NCI-H526 treated with DMSO at 0.1 percent for 48 hours (cell line): ENCODE measurements at regions not wholly inside any gene's neighbourhood (a gene's known extent, or its start where the extent isn't known, plus 50 kb on each side); places are given as distances from the start of the nearest gene placed in this dataset.
"Not testable (repeated sequence)": the region's sequence is repeated elsewhere in the genome, so short reads cannot be mapped to it uniquely, and the experiment has no call there.

Experiments used
- DNase-seq: peaks from one replicate; lab custom pipeline; 2025; lab: John Stamatoyannopoulos, UW

DNA sequence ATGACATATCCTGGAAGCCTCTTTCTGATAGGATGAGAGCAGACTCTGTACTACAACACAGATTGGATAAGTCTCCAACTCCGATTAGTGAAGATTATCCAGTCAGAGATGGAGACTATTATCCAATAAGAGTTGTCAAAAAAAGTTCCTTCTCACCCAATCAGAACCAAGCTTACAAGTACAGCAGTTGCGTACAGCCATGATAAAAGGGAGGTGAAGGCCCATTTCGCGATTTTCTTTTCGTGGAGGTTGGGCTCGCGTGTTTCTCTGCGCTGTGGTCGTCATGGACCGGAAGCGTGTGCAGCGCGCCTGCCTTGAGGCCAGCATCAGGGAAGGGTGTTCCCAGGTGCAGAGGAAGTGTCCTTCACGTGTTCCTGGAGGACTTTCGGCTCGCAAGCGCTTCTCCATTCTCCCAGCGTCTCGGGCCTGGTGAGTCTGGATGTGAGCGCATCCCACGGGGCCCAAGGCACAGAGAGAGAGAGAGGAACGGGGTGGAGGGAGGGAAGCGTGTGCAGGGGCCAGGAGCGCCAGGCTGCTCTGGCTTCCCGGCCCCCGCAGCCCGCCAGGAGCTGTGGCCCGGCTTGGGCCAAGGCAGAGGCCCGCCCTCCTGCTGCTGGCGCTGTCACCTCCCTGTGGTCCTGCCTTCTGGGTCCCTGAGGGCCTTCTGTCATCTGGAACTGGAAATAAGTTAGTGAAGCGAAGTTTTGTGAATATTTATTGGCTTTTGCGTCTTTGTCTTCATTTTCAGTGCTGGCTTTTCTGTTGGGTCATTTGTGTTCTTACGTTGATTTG lies 53.9 kb downstream of the CDRT15L2 start:
- DNase-seq = not testable (repeated sequence)

DNA sequence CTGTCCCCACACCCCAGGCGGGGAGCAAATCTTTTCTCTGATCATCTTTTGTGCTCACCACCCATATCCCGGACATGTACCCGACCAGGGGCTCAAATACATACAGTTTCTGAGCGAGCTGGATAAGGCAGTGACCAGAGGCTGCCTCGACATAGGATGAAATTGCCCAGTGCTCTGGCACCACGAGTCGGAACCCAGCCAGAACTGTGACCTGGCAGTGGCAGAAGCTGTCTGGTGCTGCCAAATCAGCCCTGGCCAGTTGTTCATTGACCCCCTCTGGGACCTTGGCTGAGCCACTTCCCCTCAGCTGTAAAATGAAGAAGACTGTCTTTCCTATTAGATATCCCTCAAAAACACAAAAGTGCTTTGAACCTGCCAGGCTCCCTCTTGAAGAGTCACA lies 60.6 kb downstream of the CDRT15L2 start:
- DNase-seq = not testable (repeated sequence)

DNA sequence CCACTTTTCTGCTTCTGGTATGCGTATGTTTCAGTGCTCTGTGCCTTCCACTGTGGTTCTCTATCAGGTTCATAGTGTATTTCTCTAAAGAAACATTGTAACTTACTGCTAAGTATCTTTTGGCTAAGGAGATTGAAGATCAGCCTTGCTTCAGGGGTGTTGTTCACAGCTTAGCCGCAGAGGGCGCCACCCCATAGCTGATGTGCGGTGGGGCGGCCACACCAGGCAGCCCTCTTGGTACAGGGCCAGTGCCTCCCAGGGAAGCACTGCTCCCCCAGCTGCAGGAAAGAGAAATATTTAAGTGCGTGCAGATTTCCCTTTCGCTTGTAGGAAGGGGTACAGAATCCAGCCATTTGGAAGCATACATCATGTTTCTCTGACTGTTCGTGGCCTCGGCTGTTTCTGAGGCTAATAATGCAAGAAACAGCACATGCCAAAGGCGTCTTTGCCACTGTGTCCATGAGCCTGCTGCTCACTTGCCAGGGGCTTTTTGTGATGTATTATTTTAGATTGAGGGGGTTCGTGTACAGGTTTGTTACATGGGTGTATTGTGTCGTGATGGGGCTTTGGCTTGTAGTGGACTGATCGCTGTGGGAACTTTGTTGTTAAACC lies 67.2 kb downstream of the CDRT15L2 start:
- DNase-seq = not testable (repeated sequence)

DNA sequence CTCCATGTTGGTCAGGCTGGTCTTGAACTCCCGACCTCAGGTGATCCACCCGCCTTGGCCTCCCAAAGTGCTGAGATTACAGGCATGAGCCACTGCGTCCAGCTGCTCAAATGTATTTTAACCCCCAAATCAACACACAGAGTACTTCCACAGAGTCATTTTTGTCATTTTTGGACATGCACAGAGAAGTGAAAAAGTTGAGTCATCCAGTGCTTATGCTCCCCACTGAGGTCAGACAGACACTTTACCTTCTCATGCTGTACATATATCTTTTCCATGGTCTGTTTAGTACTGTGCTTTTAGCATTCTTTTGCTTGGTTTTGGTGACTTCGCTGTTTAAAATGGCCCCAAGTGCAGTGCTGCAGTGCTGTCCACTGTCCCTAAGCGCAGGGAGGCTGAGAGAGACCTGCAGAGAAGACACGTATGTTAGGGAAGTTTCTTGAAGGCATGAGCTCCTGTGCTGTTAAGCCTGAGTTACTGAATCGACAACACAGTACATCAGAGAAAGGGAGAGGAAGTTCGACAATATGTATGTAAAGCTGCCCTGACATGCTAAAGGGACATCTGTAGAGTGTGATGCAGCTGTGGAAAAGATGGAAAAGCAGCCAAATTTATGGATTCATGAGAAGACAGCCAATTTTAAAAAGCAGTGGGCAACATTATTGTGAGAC lies 69.7 kb downstream of the CDRT15L2 start:
- DNase-seq = not testable (repeated sequence)

DNA sequence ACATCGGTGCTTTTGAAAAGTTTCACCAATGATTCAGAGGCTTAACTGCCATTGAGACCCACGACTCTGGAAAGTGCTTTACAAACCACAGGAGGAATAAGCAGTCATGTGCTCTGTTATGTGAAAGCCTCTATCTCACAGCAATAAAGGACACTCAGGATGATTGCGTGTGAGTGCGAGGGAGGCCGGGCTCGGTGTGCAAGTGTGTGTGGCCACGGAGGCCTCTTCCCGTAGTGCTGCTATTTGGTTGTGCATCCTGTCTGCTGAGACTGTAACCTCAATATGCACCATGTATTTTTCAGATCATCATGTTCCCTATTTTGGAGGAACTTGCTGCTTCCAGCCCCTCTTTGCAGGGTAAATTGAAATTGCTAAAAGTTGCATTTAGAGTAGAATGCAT lies 71.5 kb downstream of the CDRT15L2 start:
- not testable (repeated sequence) for DNase-seq

DNA sequence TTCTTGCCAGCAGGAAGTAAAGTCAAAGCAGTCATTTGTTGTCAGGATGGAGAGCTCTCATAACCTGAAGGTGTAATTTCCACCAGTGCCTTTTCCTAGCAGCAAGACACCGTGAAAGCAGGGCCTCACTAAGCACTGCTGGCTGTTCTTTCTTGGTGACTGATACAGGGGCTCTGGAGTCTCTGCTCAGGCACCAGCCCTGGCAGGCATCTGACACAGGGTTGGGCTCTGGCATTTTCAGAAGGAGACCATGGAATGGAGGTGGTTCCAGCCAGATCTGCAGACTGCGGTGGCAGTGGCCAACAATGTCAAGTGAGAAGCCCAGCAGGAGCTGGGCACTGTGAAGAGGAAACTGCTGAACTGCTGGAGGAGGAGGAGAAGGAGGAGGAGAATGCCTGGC lies 72.2 kb downstream of the CDRT15L2 start:
- DNase-seq = not testable (repeated sequence)

DNA sequence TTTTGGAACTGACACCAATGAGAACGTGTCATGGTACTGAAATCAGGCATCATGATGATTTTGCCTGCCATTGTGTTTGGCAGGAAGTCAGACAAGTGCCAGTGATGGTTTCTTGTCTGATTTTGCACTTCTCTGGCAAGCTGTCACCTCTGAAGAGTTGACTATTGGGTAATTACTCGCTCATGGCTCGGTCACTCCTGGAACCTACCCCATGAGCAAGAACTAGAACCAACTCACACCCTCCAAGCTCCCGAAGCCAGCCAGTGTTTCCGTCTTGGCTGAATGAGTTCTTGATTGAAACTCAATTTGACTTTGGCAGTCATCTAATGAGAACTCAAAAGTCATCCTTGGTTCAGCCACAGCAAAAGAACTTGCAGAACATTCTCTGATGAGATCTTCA lies 73.9 kb downstream of the CDRT15L2 start:
- not testable (repeated sequence) for DNase-seq

DNA sequence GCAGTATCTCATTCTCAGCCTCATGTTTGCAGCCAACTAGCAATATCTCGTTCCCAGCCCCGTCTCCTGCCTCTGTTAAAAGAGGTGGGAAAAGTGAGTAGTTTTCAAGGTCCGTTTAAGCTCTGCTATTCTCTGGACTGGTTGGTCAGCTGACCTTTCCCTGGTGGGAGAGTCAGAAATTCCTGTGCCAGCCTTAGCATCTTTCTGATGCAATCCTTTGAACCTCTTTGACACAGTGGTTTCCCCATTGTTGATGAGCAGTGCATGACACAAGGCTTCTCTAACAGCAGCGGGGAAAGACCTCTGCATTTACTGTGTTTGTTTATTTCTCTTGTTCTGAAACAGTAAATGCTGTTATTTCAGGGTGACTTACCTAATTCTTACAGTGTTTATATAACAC lies 74.6 kb downstream of the CDRT15L2 start:
- not testable (repeated sequence) for DNase-seq

DNA sequence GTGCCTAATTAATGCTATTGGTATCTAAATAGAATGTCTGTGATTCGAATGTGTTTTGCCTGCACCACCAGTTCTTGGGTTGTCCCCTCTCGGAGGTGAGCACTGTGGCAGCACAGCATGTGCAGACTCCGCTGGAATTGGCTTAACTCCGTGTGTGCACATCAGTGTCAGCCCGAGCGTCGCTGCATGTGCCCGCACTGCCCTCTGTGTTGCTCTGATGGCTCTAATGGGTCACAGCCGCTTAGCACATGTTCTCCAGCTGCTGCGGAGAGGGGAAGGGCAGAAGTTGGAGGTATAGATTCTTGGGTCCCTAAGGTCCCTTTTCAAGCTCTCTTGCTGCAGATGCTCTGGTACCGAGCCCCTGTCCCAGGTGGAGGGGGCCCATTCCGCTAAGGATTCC lies 75.1 kb downstream of the CDRT15L2 start:
- not testable (repeated sequence) for DNase-seq

DNA sequence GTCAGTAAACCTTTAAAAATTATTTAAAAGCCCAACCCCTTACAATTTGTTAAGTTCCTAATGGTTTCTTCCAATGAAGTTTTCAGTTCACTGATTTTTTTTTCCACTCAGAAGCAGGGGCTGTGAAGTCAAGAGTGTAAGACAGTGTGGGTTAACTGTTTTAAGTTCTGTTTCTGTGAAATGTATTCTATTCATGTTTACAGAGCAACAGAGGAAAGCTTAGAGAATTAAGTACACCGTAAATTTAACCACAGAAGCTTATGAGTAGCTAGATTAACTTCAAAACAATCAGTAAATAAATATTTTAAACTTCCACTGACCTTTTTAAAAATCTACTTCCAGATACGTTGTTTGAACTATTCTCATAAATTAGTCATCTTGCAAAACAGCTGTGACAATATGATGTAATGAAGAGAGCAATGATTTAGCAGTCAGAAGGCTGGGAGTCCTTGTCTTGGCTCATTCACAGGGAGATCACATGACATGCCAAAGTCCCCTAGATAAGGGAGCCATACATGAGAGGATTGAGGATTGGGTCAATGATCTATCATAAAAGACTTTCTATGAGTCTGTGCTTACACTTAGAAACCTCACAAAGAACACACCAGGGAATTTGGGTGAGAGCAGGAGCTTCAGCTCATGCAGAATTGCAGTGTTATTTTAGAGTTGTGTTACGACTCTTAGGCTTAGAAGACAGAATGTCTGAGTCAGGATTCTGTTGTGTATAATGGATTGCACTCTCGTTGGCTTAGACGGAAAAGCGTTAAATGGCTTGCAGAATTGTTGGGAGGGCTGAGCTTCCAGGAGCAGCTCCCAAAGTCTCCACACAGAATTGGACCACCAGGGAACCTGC lies 85.8 kb downstream of the CDRT15L2 start:
- not testable (repeated sequence) for DNase-seq

DNA sequence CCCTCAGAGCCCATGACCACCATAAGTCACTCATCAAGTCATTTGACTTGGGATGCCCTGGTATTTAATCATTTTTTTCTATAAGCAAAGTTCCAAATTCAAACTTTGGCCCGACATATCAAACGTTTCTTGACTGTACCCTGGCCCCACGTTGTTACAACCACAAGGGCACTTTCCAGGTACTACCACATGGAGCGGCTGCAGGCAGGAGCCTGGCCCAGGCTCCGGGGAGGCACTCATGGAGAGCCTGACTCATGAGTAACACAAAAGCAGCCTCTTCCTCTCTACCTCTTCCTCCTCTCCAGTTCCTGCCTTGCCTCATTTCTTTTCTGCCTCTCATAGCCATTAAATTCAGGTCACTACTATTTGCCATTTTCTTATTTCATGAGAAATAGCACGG lies 87.2 kb downstream of the CDRT15L2 start:
- DNase-seq = not testable (repeated sequence)

DNA sequence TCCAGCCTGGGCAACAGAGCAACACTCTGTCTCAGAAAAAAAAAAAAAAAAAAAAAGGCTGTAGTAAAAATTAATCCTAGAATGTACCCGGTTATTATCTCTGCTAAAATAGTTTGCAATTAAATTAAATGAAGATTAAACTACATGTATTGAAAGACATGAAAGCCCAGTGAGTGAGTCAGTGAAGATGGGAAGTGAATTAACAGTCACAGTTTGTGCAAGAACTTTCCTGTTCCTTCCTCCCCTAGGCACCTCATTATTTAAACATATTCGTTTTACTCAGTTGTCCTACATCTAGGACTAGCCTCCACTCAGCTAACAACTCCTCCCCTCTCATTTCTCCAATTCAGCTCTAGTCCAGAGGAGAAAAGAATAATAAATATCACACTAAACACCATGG lies 88.2 kb downstream of the CDRT15L2 start:
- DNase-seq = not testable (repeated sequence)

DNA sequence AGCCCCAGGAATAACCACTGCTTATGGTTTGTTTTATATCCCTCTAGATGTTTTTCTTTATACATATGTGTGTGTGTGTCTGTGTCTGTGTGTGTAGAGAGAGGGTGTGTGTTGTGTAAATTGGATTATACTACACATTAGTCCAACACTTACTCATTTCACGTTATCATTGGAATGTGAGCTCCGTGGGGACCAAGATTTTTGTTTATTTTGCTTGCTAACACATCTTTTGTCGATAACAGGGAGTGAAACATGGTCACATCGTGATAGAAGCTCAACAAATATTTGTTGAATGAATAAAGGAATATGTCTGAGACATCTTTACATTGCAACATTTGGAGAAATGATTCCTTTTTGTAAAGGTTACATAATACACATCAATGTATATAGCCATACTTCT lies 88.8 kb downstream of the CDRT15L2 start:
- not testable (repeated sequence) for DNase-seq

DNA sequence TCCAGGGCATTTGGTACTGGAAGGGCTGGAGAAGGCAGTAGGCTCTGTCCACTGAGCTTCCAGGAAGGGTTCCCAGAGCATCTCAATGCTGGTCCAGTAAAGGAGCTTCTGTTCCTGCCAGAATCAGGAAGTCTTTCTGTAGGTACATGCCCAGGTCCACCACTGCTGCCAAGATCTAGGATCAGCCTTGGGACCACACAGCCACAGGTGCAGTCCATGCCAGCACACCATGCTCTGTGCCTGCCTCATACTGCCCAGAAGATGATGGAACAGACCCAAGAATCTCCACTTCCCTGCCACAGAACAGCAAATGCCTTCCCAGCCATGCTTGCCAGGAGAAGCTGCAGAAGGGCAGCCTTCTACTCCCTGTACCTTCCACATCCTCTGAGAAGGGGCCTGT lies 89.3 kb downstream of the CDRT15L2 start:
- not testable (repeated sequence) for DNase-seq

DNA sequence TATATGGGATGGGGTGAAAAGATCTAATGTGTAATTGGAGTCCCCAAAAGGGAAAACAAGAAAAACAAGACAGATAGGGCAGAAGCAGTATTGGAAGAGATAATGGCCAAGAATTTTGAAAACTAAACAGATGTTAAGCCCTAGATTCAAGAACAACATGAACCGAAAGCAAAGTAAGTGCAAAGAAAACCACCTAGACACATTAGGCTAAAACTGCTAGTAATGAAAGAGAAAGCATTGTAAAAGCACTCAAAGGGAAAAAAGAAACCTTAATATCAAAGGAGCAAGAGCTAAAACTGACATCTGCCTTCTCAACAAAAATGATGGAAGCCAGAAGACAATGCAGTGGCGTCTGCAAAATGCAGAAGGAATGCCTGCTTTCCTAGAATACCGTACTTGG lies 91.0 kb downstream of the CDRT15L2 start:
- not testable (repeated sequence) for DNase-seq

DNA sequence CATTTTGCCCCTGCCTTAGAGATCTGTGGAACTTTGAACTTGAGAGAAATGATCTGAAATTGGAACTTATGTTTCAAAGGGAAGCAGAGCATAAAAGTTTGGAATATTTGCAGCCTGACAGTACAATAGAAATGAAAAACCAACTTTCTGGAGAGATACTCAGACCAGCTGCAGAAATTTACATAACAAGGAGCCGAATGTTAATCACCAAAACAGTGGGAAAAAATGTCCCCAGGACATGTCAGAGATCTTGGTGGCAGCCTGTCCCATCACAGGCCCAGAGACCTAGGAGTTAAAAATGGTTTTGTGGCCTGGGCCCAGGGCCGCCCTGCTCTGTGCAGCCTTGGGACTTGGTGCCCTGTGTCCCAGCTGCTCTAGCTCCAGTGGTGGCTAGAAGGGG lies 94.8 kb downstream of the CDRT15L2 start:
- not testable (repeated sequence) for DNase-seq

DNA sequence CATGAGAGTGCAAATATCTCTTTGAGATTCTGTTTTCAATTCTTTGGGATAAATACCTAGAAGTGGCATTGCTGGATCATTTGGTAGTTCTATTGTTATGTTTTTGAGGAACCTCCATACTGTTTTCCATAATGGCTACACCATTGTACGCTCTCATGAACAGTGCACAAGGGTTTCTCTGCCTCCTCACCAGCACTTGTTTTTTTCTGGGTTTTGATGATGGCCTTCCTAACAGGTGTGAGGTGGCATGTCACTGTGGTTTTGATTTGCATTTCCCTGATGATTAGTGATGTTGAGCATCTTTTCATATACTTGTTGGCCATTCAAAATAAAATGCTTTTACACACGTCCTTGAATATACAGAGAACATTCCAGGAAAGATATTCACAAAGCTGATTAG lies 96.2 kb downstream of the CDRT15L2 start:
- DNase-seq = not testable (repeated sequence)

DNA sequence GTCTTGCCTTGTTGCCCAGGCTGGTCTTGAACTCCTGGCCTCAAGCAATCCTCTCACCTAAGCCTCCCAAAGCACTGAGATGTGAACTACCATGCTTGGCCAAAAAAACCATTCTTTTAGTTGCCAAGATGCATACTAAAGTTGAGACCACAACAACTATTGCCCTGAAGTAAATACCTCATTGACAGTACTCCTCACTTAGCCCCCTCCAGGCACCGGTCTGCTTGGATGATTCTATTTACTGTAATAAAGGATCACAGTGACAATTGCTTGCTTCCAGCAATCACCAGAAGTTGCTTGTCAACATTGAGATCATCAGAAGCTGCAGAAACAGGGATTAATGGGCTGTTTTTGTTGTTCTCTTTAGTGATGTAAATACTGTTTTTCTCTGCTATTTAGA lies 97.1 kb downstream of the CDRT15L2 start:
- DNase-seq = not testable (repeated sequence)

DNA sequence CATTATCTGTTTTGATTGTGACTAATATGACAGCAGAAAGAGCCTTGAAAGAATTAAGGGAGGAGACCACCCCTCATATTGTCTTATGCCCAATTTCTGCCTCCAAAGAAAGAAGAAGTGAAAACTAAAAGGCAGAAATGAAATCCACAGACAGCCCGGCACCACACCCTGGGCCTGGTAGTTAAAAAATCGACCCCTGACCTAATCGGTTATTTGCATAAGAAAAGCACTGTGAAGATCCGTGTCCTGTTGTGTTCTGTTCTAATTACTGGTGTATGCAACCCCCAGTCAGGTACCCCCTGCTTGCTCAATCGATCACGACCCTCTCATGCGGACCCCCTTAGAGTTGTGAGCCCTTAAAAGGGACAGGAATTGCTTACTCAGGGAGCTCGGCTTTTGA lies 97.9 kb downstream of the CDRT15L2 start:
- not testable (repeated sequence) for DNase-seq

DNA sequence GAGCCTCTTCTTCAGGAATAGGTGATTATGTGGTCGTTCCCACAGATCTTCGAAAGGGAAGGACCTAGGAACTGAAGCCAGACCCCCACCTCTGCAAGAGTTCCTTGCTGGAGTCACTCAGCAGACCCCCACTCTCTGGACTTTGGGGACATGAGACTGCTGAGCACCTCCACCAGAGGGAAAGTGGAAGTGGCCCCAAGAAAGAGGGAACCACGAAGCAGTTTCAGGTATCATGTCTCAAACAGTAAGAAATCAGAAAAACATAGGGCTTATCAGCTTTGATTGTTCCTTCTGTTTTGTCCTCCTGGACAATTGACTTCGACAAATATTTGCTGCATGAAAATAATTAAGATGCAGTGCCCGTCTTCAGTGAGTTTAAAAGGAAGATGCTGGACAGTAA lies 98.9 kb downstream of the CDRT15L2 start:
- not testable (repeated sequence) for DNase-seq

DNA sequence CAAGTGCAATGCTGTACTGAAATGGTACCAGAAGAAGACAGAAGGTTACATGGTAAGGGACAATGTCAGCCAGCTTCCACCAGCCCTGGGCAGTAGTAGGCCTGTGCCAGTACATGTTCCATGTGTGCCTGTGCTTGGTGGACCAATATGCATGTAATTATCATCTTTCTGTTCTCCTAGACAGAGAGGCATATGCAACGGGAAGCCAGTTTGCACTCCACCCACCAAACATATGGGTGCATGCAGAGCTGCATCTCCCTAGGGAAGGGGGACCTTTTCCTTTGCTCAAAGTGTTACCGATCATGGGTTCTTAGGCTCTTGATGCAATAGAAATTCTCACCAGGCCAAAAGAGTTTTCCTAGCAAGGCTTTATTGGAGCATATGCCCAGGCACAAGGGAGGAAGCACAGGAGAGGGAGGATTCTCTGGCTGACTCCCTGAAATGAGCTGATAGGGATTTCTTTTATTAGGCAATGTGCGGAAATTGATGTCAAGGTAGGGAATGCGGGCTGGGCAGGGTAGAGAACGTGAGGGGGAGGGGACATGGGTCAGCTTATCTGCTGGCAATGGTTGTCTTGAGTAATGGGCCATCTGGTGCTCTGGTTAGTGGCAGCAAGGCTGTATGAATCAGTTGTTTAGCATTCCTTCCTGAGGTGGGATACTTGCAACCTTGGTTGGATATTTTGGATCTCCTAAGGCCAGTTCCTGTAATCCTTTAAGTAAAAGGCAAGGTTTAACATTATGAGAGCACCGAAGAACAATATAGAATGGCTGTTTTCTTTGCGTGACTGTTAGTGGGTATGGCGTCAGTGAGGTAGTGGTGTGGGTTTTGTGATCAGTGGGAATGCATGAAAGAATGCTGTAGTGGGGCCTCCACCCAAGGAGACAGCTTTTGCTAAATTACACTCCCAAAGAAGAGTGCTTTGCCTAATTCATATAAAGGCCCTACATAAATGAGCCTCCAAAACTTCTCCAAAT lies 102.5 kb downstream of the CDRT15L2 start:
- DNase-seq = not testable (repeated sequence)
